Transverse colon (tissue), 4 donors: ENCODE measurements at regions not wholly inside any gene's neighbourhood (a gene's known extent, or its start where the extent isn't known, plus 50 kb on each side); places are given as distances from the start of the nearest gene placed in this dataset.
"Not testable (repeated sequence)": the region's sequence is repeated elsewhere in the genome, so short reads cannot be mapped to it uniquely, and the experiment has no call there.

ENCODE experiments used
- DNase-seq: peaks from one replicate; pipeline ENCODE4 v3.0.0-alpha.2; 2019
- H3K27ac ChIP-seq, 4 donors: fragments of 200-600 bp; sonication (generic); 2 replicates each; pipeline ENCODE4 v1.5.1; 2016 to 2018; ENCODE audit warnings: inconsistent platforms in 4 of 4
- H3K27me3 ChIP-seq: fragments of 200-600 bp; sonication (generic); 2 replicates; pipeline ENCODE4 v1.5.1; 2017; ENCODE audit warnings: inconsistent platforms
- H3K36me3 ChIP-seq, 4 donors: fragments of 200-600 bp; sonication (generic); 2 replicates each; pipeline ENCODE4 v1.5.1; 2017 to 2019; ENCODE audit warnings: inconsistent platforms in 4 of 4
- H3K4me1 ChIP-seq, 4 donors: fragments of 200-600 bp; sonication (generic); 2 replicates each; pipeline ENCODE4 v1.5.1; 2017 to 2020; ENCODE audit warnings: inconsistent platforms in 4 of 4
- H3K4me3 ChIP-seq, 4 donors: fragments of 200-600 bp; sonication (generic); 1 replicate in 1 of 4; 2 replicates in 3 of 4; pipeline versions ENCODE4 v1.5.1 to v1.6.1; 2017 to 2019; ENCODE audit warnings: inconsistent platforms in 4 of 4
- H3K9me3 ChIP-seq, 2 donors: fragments of 200-600 bp; sonication (generic); 2 replicates each; pipeline ENCODE4 v1.5.1; 2017 to 2019; ENCODE audit warnings: inconsistent platforms in 2 of 2
- CTCF ChIP-seq, 5 experiments: fragments of 200-600 bp in 3 of 5; fragments of 450-650 bp in 2 of 5; sonication (generic) in 3 of 5; IDR thresholded peaks; 1 replicate in 2 of 5; 2 replicates in 3 of 5; pipeline ENCODE4 v1.5.1; 2016 to 2017; ENCODE audit warnings: antibody characterized with exemption in 5 of 5, inconsistent platforms in 3 of 5, mild to moderate bottlenecking in 2 of 5, moderate library complexity in 1 of 5
- EP300 ChIP-seq: sonication (generic); formaldehyde crosslinking; IDR thresholded peaks from one replicate; pipeline ENCODE4 v1.6.1; 2017; ENCODE audit warnings: antibody characterized with exemption, low read depth
- POLR2A ChIP-seq: fragments of 450-650 bp; IDR thresholded peaks from one replicate; pipeline ENCODE4 v1.6.1; 2016; ENCODE audit warnings: antibody characterized with exemption, mild to moderate bottlenecking, moderate library complexity
- POLR2AphosphoS5 ChIP-seq, 3 donors: sonication (generic); formaldehyde crosslinking; IDR thresholded peaks; one replicate each; pipeline ENCODE4 v1.6.1; 2016; ENCODE audit warnings: antibody characterized with exemption in 3 of 3
- WGBS, 2 donors: methylation state at CpG; one replicate each; pipeline ENCODE4 v1.1.5; 2018; ENCODE audit warnings: low coverage in 1 of 2; 5-methylcytosine and 5-hydroxymethylcytosine counted together
- in situ Hi-C, 4 donors: fragments of 200-750 bp; cut with MboI; loops; one replicate each; pipeline versions ENCODE4 v1.15.0 to v1.15.1; 2017; ENCODE audit warnings: low sequenced_read_pairs in 3 of 4, low pct_ligation_motif_present in 1 of 4, low pct_unique_long_range_greater_than_20kb in 1 of 4
- intact Hi-C: fragments of 100-400 bp; cut with DNase I; formaldehyde crosslinking; loops from one replicate; pipeline ENCODE4 v1.15.1; 2023; ENCODE audit warnings: low total_unique reads

- in situ Hi-C loops (no loop called here), intact Hi-C loops (no loop called here)
- no peaks in the 10 kb centered on the region for H3K9me3 ChIP-seq
- 33 to 64% methylated on average over 1 of the region's 1 CpG for WGBS, 2 donors
- no peaks in the 10 kb centered on the region for H3K27me3 ChIP-seq
- no peaks in the 10 kb centered on the region for H3K36me3 ChIP-seq
- H3K4me1 ChIP-seq = no peaks in the 10 kb centered on the region
- H3K27ac ChIP-seq = no peak overlapping the region
- no peak for DNase-seq
- TF ChIP-seq POLR2A = no peak
- no peak for TF ChIP-seq POLR2AphosphoS5 (IDR thresholded peaks at IDR 0.05)
- TF ChIP-seq EP300 = no peak
- TF ChIP-seq CTCF (IDR thresholded peaks at IDR 0.05) = no peak
- H3K4me3 ChIP-seq = no peak overlapping the region
Measured at GRCh38 chr6:140785926-140786325, 1346.8 kb upstream of the GJE1 start.

GRCh38 chr6:140784573-140784972 is 1348.2 kb upstream of the GJE1 start:
- Histone ChIP-seq H3K27ac (no peak overlapping the region), H3K4me1 (no peaks in the 10 kb centered on the region), H3K9me3 (no peaks in the 10 kb centered on the region), H3K4me3 (no peak overlapping the region), H3K36me3 (no peaks in the 10 kb centered on the region), H3K27me3 (no peaks in the 10 kb centered on the region)
- DNase-seq = no peak
- TF ChIP-seq POLR2A = no peak
- in situ Hi-C loops = no loop called here
- WGBS, 2 donors = 84 to 90% methylated on average over 2 of the region's 2 CpGs
- intact Hi-C loops = no loop called here

GRCh38 chr6:140783504-140783903 is 1349.2 kb upstream of the GJE1 start:
- in situ Hi-C loops, H3K36me3 ChIP-seq, H3K9me3 ChIP-seq, H3K27me3 ChIP-seq, H3K4me3 ChIP-seq, DNase-seq, H3K27ac ChIP-seq, H3K4me1 ChIP-seq, intact Hi-C loops: not testable (repeated sequence)
- 73 to 93% methylated on average over 2 of the region's 2 CpGs for WGBS, 2 donors

- DNase-seq = no peak
- Histone ChIP-seq H3K27ac (no peak overlapping the region), H3K4me3 (no peak overlapping the region), H3K27me3 (no peaks in the 10 kb centered on the region), H3K9me3 (no peaks in the 10 kb centered on the region), H3K4me1 (no peaks in the 10 kb centered on the region), H3K36me3 (no peaks in the 10 kb centered on the region)
- intact Hi-C loops (no loop called here), in situ Hi-C loops (no loop called here)
- TF ChIP-seq POLR2AphosphoS5 (IDR thresholded peaks at IDR 0.05) (no peak), POLR2A (no peak), CTCF (IDR thresholded peaks at IDR 0.05) (no peak)
- WGBS, 2 donors = 78 to 89% methylated on average over 1 of the region's 1 CpG
Measured at GRCh38 chr6:140782941-140783340, 1349.8 kb upstream of the GJE1 start.

GRCh38 chr6:140779991-140780596 is 1352.6 kb upstream of the GJE1 start:
- no peak for DNase-seq
- Histone ChIP-seq H3K9me3 (no peaks in the 10 kb centered on the region), H3K27me3 (no peaks in the 10 kb centered on the region), H3K4me1 (no peaks in the 10 kb centered on the region), H3K4me3 (no peak overlapping the region), H3K36me3 (no peaks in the 10 kb centered on the region), H3K27ac (no peak overlapping the region)
- WGBS, 2 donors = 83% methylated on average over 1 to 5 of the region's 5 CpGs
- in situ Hi-C loops = no loop called here
- intact Hi-C loops = no loop called here
- TF ChIP-seq POLR2AphosphoS5 (IDR thresholded peaks at IDR 0.05) (no peak), EP300 (no peak), CTCF (IDR thresholded peaks at IDR 0.05) (no peak), POLR2A (no peak)
